ENCODE measurements at regions not wholly inside any gene's neighbourhood (a gene's known extent, or its start where the extent isn't known, plus 50 kb on each side); places are given as distances from the start of the nearest gene placed in this dataset.

DNA sequence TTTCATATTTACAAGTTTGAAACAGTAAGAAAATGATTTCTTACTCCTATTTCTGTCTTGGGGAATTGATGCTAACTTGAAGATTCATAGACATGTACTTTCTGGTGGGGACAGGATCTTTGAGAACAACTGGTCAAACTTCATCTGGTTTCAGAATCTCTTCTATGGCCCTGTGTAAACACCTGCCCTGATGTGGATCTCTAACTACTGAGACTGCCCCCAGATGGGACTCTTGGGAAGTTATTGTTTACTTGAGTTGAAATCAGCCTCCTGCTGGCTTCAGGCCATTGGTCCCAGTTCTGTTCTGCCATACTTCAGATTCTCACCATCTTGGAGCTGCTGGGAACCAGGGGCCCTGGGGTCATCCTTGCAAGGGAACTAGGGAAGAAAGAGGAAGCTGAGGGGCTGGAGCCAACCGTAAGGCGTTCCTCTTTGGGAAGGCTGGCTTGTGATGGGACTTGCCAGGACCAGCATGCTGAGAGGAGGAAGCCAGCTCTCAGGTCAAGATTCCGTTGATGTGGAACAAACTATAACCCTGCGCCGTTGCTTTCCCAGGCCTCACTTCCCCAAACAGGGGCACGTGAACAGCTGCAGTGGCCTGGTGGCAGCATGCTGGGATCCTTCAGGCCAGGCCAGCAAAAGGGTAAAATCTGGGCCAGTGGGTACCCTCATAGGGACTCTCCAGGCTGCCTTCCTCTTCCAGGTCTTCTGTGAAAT, 135.5 kb upstream of the CXCR4 start:
- H3K4me3 ChIP-seq (ENCODE audit: low read length) = no peak overlapping the region
- no peak for DNase-seq (ENCODE audit: low read depth)
- TF ChIP-seq, protein P1, sequence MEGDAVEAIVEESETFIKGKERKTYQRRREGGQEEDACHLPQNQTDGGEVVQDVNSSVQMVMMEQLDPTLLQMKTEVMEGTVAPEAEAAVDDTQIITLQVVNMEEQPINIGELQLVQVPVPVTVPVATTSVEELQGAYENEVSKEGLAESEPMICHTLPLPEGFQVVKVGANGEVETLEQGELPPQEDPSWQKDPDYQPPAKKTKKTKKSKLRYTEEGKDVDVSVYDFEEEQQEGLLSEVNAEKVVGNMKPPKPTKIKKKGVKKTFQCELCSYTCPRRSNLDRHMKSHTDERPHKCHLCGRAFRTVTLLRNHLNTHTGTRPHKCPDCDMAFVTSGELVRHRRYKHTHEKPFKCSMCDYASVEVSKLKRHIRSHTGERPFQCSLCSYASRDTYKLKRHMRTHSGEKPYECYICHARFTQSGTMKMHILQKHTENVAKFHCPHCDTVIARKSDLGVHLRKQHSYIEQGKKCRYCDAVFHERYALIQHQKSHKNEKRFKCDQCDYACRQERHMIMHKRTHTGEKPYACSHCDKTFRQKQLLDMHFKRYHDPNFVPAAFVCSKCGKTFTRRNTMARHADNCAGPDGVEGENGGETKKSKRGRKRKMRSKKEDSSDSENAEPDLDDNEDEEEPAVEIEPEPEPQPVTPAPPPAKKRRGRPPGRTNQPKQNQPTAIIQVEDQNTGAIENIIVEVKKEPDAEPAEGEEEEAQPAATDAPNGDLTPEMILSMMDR (IDR thresholded peaks at IDR 0.05; ENCODE audit: insufficient read depth, low read depth, low read length, missing control alignments) = no peak

DNA sequence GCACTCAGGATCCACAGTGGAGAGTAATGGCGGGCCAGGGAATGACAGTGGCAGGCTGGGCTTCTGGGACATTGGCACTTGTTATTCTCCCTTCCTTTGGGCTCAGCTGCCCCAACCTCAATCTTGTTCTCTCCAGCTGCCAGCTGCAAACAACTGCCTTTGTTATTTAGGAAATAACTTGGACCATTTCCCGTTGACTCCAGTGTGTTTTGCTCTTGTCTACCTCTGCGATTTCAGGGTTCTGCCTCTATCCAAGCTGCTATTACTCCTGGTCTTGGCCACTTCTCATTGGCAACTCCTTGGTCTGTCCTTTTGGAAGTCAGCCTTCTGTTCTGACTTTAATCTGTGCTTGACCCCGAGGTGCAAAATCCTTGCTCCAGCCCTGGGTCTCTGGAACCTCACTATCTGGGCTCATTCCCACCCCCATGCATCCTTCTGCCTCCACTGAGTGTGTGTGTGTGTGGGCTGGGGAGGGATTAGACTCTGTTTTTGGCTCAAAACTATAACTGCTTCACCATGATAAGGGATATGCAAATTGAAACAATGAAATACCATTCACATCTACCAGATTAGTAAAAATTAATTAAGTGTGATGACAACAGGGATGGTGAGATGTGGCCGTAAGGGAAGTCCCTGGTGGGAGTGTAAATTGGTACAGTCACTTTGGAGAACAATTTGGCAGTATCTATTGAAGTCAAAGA, 134.1 kb upstream of the CXCR4 start:
- TF ChIP-seq, protein P1 (IDR thresholded peaks at IDR 0.05; ENCODE audit: insufficient read depth, low read depth, low read length, missing control alignments) = no peak
- no peak for DNase-seq (ENCODE audit: low read depth)
- H3K4me3 ChIP-seq (ENCODE audit: low read length) = no peak overlapping the region

DNA sequence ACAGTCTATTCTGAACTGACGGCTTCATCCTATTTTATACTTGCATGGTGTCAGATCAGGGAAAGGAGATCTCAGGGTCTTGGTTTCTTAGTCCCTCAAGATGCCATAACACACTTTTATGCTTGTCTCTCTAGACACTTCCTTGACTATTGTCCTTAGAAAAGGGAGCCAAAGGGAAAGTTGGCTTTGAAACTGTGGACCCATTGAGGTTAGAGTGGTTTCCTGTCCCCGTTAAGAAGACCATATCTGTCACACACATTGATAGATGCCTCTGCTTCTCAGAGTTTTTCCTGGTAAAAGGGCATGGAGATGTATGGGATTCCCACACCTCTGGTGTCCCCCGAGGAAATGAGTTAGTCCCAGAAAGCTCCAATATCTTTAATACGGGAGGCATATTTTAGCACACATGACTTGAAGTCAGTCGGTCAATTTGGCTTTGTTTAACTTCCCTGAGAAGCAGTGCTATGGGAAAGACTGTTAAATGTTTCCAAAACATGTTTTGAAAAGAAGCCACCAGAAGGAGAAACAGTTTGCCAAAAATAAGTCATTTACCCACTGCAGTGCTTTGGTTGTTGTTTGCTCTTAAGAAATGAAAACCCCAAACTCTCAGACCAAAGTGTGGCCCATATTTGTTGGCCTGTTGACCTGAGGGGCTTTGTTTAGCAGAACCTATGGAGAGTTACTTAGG, 133.4 kb upstream of the CXCR4 start:
- TF ChIP-seq, protein P1 (IDR thresholded peaks at IDR 0.05; ENCODE audit: insufficient read depth, low read depth, low read length, missing control alignments) = no peak
- DNase-seq (ENCODE audit: low read depth) = no peak

GRCh38 chr2:136250131-136250530, 132.2 kb upstream of the CXCR4 start:
- no peak overlapping the region for H3K4me3 ChIP-seq (ENCODE audit: low read length)
- TF ChIP-seq, protein P1 (IDR thresholded peaks at IDR 0.05; ENCODE audit: insufficient read depth, low read depth, low read length, missing control alignments) = no peak
- DNase-seq (ENCODE audit: low read depth) = no peak

More for the DNA sequence above, 133.4 kb upstream of the CXCR4 start:
- no peak overlapping the region for H3K4me3 ChIP-seq (ENCODE audit: low read length)

DNA sequence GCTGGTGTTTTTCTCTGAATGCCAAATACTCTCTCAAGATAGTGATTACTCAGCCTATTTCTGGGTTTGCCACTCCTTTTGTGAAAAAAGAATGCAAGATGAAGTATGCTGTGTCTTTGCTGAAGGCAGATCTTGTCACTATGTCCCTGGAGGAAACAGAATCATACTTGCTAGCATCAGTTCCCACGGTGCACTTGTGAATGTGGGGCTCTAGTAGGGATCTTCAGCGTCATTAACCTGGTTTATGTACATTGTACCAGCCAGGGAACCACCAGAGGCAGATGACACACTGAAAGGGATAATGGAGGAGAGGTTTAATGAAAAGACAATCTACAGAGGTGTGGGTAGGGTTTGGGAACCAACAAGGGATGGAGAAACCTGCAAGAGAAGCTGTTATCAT, 131.0 kb upstream of the CXCR4 start:
- DNase-seq (ENCODE audit: low read depth) = no peak
- TF ChIP-seq, protein P1 (IDR thresholded peaks at IDR 0.05; ENCODE audit: insufficient read depth, low read depth, low read length, missing control alignments) = no peak

DNA sequence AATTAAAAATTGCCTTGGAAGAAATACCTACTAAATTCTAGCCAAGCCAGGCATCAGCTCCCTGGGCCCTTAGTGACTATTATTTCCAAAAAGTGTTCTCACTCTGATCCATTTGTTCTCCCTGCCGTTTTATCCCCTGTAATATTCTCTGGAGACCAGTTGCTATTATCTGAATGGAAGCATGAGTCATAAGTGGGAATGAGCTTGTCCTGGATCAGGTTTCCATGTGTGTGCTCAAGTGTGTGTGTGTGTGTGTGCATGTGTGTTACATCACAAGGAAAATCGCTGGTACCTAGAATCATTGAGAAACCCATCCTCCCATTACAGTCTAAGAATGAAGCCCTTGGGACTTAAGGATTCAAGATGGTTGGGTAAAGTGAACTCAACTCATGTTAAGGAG, 130.3 kb upstream of the CXCR4 start:
- peak; percentile 53 for DNase-seq (ENCODE audit: low read depth)
- H3K4me3 ChIP-seq (ENCODE audit: low read length) = no peak overlapping the region
- TF ChIP-seq, protein P1 (IDR thresholded peaks at IDR 0.05; ENCODE audit: insufficient read depth, low read depth, low read length, missing control alignments) = no peak

More for the DNA sequence above, 131.0 kb upstream of the CXCR4 start:
- H3K4me3 ChIP-seq (ENCODE audit: low read length) = no peak overlapping the region

Data from epithelial cell of esophagus (primary cell).